Kidney capillary endothelial cell (primary cell): ENCODE measurements at regions not wholly inside any gene's neighbourhood (a gene's known extent, or its start where the extent isn't known, plus 50 kb on each side); places are given as distances from the start of the nearest gene placed in this dataset.

ENCODE experiments used
- DNase-seq: peaks from one replicate; pipeline ENCODE4 v3.0.0-alpha.2; 2018; ENCODE audit warnings: low spot score

- DNase-seq: no peak
Measured at GRCh38 chr15:26477044-26477443, 295.8 kb downstream of the GABRB3 start.

GRCh38 chr15:26475554-26475953, 297.3 kb downstream of the GABRB3 start:
- DNase-seq: no peak

- no peak for DNase-seq
Measured at GRCh38 chr15:26472661-26473060, 300.2 kb downstream of the GABRB3 start.

- DNase-seq: no peak
Measured at GRCh38 chr15:26461847-26462608, 310.8 kb downstream of the GABRB3 start.

- DNase-seq: no peak
Measured at GRCh38 chr15:26460165-26460564, 312.7 kb downstream of the GABRB3 start.

GRCh38 chr15:26455828-26456227, 317.0 kb downstream of the GABRB3 start:
- DNase-seq: no peak

- no peak for DNase-seq
Measured at GRCh38 chr15:26453914-26454313, 319.0 kb downstream of the GABRB3 start.

- DNase-seq: no peak
Measured at GRCh38 chr15:26451995-26452394, 320.9 kb downstream of the GABRB3 start.

GRCh38 chr15:26449291-26449690, 323.6 kb downstream of the GABRB3 start:
- DNase-seq: no peak

- DNase-seq: no peak
Measured at GRCh38 chr15:26443321-26443720, 329.5 kb downstream of the GABRB3 start.

- DNase-seq: no peak
Measured at GRCh38 chr15:26442680-26443079, 330.2 kb downstream of the GABRB3 start.

- DNase-seq: no peak
Measured at GRCh38 chr15:26439681-26440080, 333.2 kb downstream of the GABRB3 start.

- DNase-seq: no peak
Measured at GRCh38 chr15:26438718-26439117, 334.1 kb downstream of the GABRB3 start.

- DNase-seq: no peak
Measured at GRCh38 chr15:26438316-26438715, 334.6 kb downstream of the GABRB3 start.

- DNase-seq: no peak
Measured at GRCh38 chr15:26433818-26434217, 339.0 kb downstream of the GABRB3 start.

- DNase-seq: no peak
Measured at GRCh38 chr15:26433060-26433459, 339.8 kb downstream of the GABRB3 start.

- DNase-seq: no peak
Measured at GRCh38 chr15:26421065-26421464, 351.8 kb downstream of the GABRB3 start.

- DNase-seq: no peak
Measured at GRCh38 chr15:26395624-26396023, 377.2 kb downstream of the GABRB3 start.

- no peak for DNase-seq
Measured at GRCh38 chr15:26394801-26395200, 378.1 kb downstream of the GABRB3 start.

GRCh38 chr15:26392956-26393355, 379.9 kb downstream of the GABRB3 start:
- no peak for DNase-seq

GRCh38 chr15:26391567-26392194, 381.2 kb downstream of the GABRB3 start:
- DNase-seq: no peak

GRCh38 chr15:26382444-26383072, 390.3 kb downstream of the GABRB3 start:
- no peak for DNase-seq

- no peak for DNase-seq
Measured at GRCh38 chr15:26378304-26378703, 394.6 kb downstream of the GABRB3 start.
